ENCODE measurements at regions not wholly inside any gene's neighbourhood (a gene's known extent, or its start where the extent isn't known, plus 50 kb on each side); places are given as distances from the start of the nearest gene placed in this dataset.

GRCh38 chr13:47846886-47847285, 154.2 kb downstream of the SUCLA2 start:
- TF ChIP-seq, protein P1, sequence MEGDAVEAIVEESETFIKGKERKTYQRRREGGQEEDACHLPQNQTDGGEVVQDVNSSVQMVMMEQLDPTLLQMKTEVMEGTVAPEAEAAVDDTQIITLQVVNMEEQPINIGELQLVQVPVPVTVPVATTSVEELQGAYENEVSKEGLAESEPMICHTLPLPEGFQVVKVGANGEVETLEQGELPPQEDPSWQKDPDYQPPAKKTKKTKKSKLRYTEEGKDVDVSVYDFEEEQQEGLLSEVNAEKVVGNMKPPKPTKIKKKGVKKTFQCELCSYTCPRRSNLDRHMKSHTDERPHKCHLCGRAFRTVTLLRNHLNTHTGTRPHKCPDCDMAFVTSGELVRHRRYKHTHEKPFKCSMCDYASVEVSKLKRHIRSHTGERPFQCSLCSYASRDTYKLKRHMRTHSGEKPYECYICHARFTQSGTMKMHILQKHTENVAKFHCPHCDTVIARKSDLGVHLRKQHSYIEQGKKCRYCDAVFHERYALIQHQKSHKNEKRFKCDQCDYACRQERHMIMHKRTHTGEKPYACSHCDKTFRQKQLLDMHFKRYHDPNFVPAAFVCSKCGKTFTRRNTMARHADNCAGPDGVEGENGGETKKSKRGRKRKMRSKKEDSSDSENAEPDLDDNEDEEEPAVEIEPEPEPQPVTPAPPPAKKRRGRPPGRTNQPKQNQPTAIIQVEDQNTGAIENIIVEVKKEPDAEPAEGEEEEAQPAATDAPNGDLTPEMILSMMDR (IDR thresholded peaks at IDR 0.05) = no peak
- TF ChIP-seq POLR2A (IDR thresholded peaks at IDR 0.05) = no peak
